Cardiac muscle cell (in vitro differentiated cells and primary cell): ENCODE measurements at regions not wholly inside any gene's neighbourhood (a gene's known extent, or its start where the extent isn't known, plus 50 kb on each side); places are given as distances from the start of the nearest gene placed in this dataset.

ENCODE experiments used
- DNase-seq, 2 donors: peaks; one replicate each; pipeline versions ENCODE4 v3.0.0 to v3.0.0-alpha.2; 2010 to 2017; ENCODE audit warnings: low read depth in 1 of 2, low spot score in 1 of 2
- H3K27ac ChIP-seq: fragments of 200-600 bp; sonication (generic); 2 replicates; pipeline ENCODE4 v1.5.1; 2016
- H3K27me3 ChIP-seq: fragments of 200-600 bp; sonication (generic); 2 replicates; pipeline ENCODE4 v1.6.0; 2016; ENCODE audit warnings: control low read depth
- H3K36me3 ChIP-seq: fragments of 200-600 bp; sonication (generic); 2 replicates; pipeline ENCODE4 v1.5.1; 2016; ENCODE audit warnings: control low read depth
- H3K4me1 ChIP-seq: fragments of 200-600 bp; sonication (generic); 2 replicates; pipeline ENCODE4 v1.8.1; 2017; ENCODE audit warnings: low read depth, mild to moderate bottlenecking, mixed run types
- H3K4me3 ChIP-seq: fragments of 200-600 bp; sonication (generic); 2 replicates; pipeline ENCODE4 v1.5.1; 2016; ENCODE audit warnings: mild to moderate bottlenecking
- H3K9me3 ChIP-seq: fragments of 200-600 bp; sonication (generic); 2 replicates; pipeline ENCODE4 v1.5.1; 2017; ENCODE audit warnings: low read depth, mild to moderate bottlenecking, control low read depth
- TF ChIP-seq, protein P1 (sequence below): IDR thresholded peaks from 2 replicates; pipeline ENCODE4 v1.5.1; 2012; ENCODE audit warnings: low read depth, mild to moderate bottlenecking, low read length

GRCh38 chr7:131889572-131890150, 333.2 kb upstream of the PODXL start:
- no peak overlapping the region for H3K27ac ChIP-seq
- H3K36me3 ChIP-seq = no peaks in the 10 kb centered on the region
- H3K9me3 ChIP-seq = no peaks in the 10 kb centered on the region
- H3K4me1 ChIP-seq = peaks cover 6% of the 10 kb centered on the region
- DNase-seq = peak in 1 of 2 donors; percentile 35
- no peak overlapping the region for H3K4me3 ChIP-seq
- TF ChIP-seq, protein P1, sequence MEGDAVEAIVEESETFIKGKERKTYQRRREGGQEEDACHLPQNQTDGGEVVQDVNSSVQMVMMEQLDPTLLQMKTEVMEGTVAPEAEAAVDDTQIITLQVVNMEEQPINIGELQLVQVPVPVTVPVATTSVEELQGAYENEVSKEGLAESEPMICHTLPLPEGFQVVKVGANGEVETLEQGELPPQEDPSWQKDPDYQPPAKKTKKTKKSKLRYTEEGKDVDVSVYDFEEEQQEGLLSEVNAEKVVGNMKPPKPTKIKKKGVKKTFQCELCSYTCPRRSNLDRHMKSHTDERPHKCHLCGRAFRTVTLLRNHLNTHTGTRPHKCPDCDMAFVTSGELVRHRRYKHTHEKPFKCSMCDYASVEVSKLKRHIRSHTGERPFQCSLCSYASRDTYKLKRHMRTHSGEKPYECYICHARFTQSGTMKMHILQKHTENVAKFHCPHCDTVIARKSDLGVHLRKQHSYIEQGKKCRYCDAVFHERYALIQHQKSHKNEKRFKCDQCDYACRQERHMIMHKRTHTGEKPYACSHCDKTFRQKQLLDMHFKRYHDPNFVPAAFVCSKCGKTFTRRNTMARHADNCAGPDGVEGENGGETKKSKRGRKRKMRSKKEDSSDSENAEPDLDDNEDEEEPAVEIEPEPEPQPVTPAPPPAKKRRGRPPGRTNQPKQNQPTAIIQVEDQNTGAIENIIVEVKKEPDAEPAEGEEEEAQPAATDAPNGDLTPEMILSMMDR = no peak
- H3K27me3 ChIP-seq = no peaks in the 10 kb centered on the region

DNA sequence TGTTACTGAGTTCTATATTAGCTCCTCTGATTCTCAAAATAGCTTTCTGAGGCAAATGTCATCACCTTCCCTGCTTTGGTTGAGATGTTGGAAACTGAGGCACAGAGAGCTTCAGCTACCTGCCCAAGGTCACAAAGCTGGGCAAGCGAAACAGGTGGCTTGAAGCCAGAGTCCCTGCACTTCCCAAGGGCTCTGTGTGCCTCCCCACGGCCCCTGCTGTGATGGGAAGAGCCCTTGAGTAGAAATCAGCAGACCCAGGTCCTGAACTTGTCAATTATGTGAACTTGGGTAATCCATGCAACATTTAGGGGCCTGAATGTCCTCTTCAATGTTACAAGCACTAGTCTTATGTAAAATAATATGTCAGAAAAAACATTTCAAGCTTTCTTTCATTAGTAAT, 327.3 kb upstream of the PODXL start:
- H3K4me3 ChIP-seq = no peak overlapping the region
- H3K9me3 ChIP-seq = no peaks in the 10 kb centered on the region
- TF ChIP-seq, protein P1 = no peak
- H3K27ac ChIP-seq = no peak overlapping the region
- H3K36me3 ChIP-seq = no peaks in the 10 kb centered on the region
- no peak for DNase-seq
- H3K27me3 ChIP-seq = no peaks in the 10 kb centered on the region
- H3K4me1 ChIP-seq = no peaks in the 10 kb centered on the region

GRCh38 chr7:131883196-131883595, 326.8 kb upstream of the PODXL start:
- TF ChIP-seq, protein P1 = no peak
- no peak for DNase-seq
- Histone ChIP-seq H3K36me3 (no peaks in the 10 kb centered on the region), H3K4me1 (no peaks in the 10 kb centered on the region), H3K4me3 (no peak overlapping the region), H3K9me3 (no peaks in the 10 kb centered on the region), H3K27ac (no peak overlapping the region), H3K27me3 (no peaks in the 10 kb centered on the region)

DNA sequence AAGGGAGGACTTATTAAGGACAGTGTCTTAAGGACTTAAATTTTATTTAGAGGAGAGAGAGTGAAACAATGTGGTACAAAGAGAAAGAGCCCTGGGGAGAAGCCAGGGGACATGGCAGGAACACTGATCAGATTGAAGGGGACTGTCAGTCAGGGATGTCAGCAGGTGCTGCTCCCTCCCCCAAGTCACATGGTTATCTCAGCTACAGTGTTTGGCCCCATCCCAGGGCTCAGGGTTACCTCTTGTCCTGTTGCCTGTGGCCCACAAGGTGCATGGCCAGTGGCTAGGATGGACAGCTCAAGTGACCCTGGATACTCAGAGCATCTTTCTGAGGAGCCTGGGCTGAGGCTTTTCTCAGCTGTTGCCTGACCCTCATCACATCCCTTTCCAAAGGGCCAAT, 325.9 kb upstream of the PODXL start:
- H3K4me3 ChIP-seq = no peak overlapping the region
- TF ChIP-seq, protein P1 = no peak
- no peak for DNase-seq
- H3K27me3 ChIP-seq = no peaks in the 10 kb centered on the region
- no peak overlapping the region for H3K27ac ChIP-seq
- no peaks in the 10 kb centered on the region for H3K4me1 ChIP-seq
- no peaks in the 10 kb centered on the region for H3K36me3 ChIP-seq
- no peaks in the 10 kb centered on the region for H3K9me3 ChIP-seq

- no peaks in the 10 kb centered on the region for H3K27me3 ChIP-seq
- H3K4me3 ChIP-seq = no peak overlapping the region
- TF ChIP-seq, protein P1 = no peak
- DNase-seq = no peak
- no peaks in the 10 kb centered on the region for H3K4me1 ChIP-seq
- H3K27ac ChIP-seq = no peak overlapping the region
- no peaks in the 10 kb centered on the region for H3K9me3 ChIP-seq
- H3K36me3 ChIP-seq = no peaks in the 10 kb centered on the region
Measured at GRCh38 chr7:131880078-131880477, 323.6 kb upstream of the PODXL start.

DNA sequence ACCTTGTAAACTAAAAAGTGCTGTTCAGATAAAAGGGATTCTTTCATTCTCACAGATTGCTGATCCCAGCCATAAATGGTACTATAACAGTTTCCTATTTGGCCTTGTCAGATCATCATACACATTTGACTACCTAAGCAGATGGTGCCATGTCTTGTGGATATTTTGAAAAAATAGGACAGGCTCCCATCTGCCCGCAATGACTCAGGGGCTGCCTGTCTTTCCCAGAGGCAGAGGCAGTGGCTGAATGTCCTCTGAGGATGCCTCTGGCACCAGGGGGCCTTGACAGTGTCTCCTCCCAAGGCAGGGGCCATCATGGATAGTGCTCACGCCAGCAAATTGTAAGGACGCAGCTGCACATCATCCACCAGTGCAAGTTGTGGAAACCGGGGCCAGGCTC, 323.0 kb upstream of the PODXL start:
- H3K9me3 ChIP-seq = no peaks in the 10 kb centered on the region
- TF ChIP-seq, protein P1 = no peak
- H3K36me3 ChIP-seq = no peaks in the 10 kb centered on the region
- no peak overlapping the region for H3K27ac ChIP-seq
- no peak overlapping the region for H3K4me3 ChIP-seq
- H3K4me1 ChIP-seq = no peaks in the 10 kb centered on the region
- H3K27me3 ChIP-seq = no peaks in the 10 kb centered on the region
- DNase-seq = no peak
